ENCODE measurements at regions not wholly inside any gene's neighbourhood (a gene's known extent, or its start where the extent isn't known, plus 50 kb on each side); places are given as distances from the start of the nearest gene placed in this dataset.
A peak's percentile ranks its signal among the peaks of the same experiment; 100 is the strongest.
"Not testable (repeated sequence)": the region's sequence is repeated elsewhere in the genome, so short reads cannot be mapped to it uniquely, and the experiment has no call there.

- DNase-seq (ENCODE audit: low read depth in 4 of 6, low spot score in 6 of 6), result peak in 1 of 6 donors; percentile 3
- Histone ChIP-seq H3K9me3 (ENCODE audit: control insufficient read depth, insufficient read depth, low read length) (no peaks in the 10 kb centered on the region), H3K27ac (ENCODE audit: low read depth, low read length) (no peak overlapping the region), H3K4me1 (ENCODE audit: control insufficient read depth, insufficient read depth, low read length) (no peaks in the 10 kb centered on the region), H3K36me3 (ENCODE audit: control insufficient read depth, insufficient read depth, low read length) (no peaks in the 10 kb centered on the region), H3K4me3 (ENCODE audit: low read depth, low read length) (no peak overlapping the region), H3K27me3 (ENCODE audit: control insufficient read depth, insufficient read depth, low read length) (no peaks in the 10 kb centered on the region)
- no CpG with 5 or more reads among the region's 2 CpGs for whole genome bisulfite sequencing (ENCODE audit: insufficient coverage)
These were observed 1120.7 kb upstream of the ALCAM start for GRCh38 chr3:104245981-104246380.

DNA sequence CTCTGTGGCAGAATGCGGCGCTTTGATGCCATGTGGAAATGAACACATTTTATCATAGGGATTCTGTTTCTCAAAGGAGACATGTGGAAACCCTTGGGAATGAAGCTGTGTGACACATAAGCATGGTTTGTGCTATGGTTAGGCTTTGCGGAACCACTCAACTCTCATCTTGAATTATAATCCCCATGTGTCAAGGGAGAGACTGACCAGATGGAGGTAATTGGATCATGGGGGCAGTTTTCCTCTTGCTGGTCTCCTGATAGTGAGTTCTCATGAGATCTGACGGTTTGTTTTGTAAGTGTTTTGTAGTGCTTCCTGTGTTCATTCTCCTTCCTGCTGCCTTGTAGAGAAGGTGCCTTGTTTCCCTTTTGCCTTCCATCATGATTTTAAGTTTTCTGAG lies 1109.2 kb upstream of the ALCAM start:
- Histone ChIP-seq H3K27me3 (ENCODE audit: control insufficient read depth, insufficient read depth, low read length) (no peaks in the 10 kb centered on the region), H3K4me1 (ENCODE audit: control insufficient read depth, insufficient read depth, low read length) (no peaks in the 10 kb centered on the region), H3K27ac (ENCODE audit: low read depth, low read length) (no peak overlapping the region), H3K9me3 (ENCODE audit: control insufficient read depth, insufficient read depth, low read length) (no peaks in the 10 kb centered on the region), H3K36me3 (ENCODE audit: control insufficient read depth, insufficient read depth, low read length) (no peaks in the 10 kb centered on the region), H3K4me3 (ENCODE audit: low read depth, low read length) (no peak overlapping the region)
- no peak for DNase-seq (ENCODE audit: low read depth in 4 of 6, low spot score in 6 of 6)
- 93% methylated on average over 3 of the region's 4 CpGs for WGBS (ENCODE audit: insufficient coverage)

GRCh38 chr3:104263477-104263876 lies 1103.2 kb upstream of the ALCAM start:
- DNase-seq (ENCODE audit: low read depth in 4 of 6, low spot score in 6 of 6), result no peak
- WGBS (ENCODE audit: insufficient coverage), result no CpG with 5 or more reads among the region's 2 CpGs
- H3K36me3 ChIP-seq (ENCODE audit: control insufficient read depth, insufficient read depth, low read length), result no peaks in the 10 kb centered on the region

GRCh38 chr3:104266219-104266618 lies 1100.5 kb upstream of the ALCAM start:
- H3K9me3 ChIP-seq (ENCODE audit: control insufficient read depth, insufficient read depth, low read length); H3K27me3 ChIP-seq (ENCODE audit: control insufficient read depth, insufficient read depth, low read length); DNase-seq (ENCODE audit: low read depth in 4 of 6, low spot score in 6 of 6); H3K36me3 ChIP-seq (ENCODE audit: control insufficient read depth, insufficient read depth, low read length); H3K27ac ChIP-seq (ENCODE audit: low read depth, low read length); H3K4me3 ChIP-seq (ENCODE audit: low read depth, low read length); H3K4me1 ChIP-seq (ENCODE audit: control insufficient read depth, insufficient read depth, low read length): not testable (repeated sequence)
- WGBS (ENCODE audit: insufficient coverage), result no CpG with 5 or more reads among the region's 1 CpG

More at GRCh38 chr3:104263477-104263876, 1103.2 kb upstream of the ALCAM start:
- Histone ChIP-seq H3K9me3 (ENCODE audit: control insufficient read depth, insufficient read depth, low read length) (no peaks in the 10 kb centered on the region), H3K27me3 (ENCODE audit: control insufficient read depth, insufficient read depth, low read length) (no peaks in the 10 kb centered on the region), H3K27ac (ENCODE audit: low read depth, low read length) (no peak overlapping the region), H3K4me1 (ENCODE audit: control insufficient read depth, insufficient read depth, low read length) (no peaks in the 10 kb centered on the region), H3K4me3 (ENCODE audit: low read depth, low read length) (no peak overlapping the region)

DNA sequence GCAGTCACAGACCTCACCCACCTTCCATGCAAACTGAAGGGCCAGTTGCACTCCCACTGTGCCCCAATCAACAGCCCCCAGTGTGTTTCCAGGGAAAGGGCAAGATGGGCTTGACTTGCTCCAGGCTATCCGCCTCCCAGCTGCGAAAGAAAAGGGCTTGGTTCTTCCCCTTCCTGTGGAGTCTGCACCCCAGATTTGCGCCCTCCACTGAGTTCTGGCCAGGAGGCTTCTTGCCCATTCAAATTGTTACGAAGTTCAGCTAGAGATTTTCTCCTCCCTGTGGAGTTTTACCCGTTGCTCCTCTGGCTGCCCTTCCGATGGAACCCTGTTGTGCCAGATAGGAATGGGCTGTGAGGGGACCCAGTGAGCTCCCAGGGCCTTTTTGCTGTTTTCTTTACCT lies 1096.9 kb upstream of the ALCAM start:
- Histone ChIP-seq H3K36me3 (ENCODE audit: control insufficient read depth, insufficient read depth, low read length) (no peaks in the 10 kb centered on the region), H3K4me3 (ENCODE audit: low read depth, low read length) (no peak overlapping the region), H3K9me3 (ENCODE audit: control insufficient read depth, insufficient read depth, low read length) (peaks cover 2% of the 10 kb centered on the region), H3K4me1 (ENCODE audit: control insufficient read depth, insufficient read depth, low read length) (no peaks in the 10 kb centered on the region), H3K27ac (ENCODE audit: low read depth, low read length) (no peak overlapping the region), H3K27me3 (ENCODE audit: control insufficient read depth, insufficient read depth, low read length) (no peaks in the 10 kb centered on the region)
- 98% methylated on average over 4 of the region's 6 CpGs for WGBS (ENCODE audit: insufficient coverage)
- DNase-seq (ENCODE audit: low read depth in 4 of 6, low spot score in 6 of 6), result no peak

DNA sequence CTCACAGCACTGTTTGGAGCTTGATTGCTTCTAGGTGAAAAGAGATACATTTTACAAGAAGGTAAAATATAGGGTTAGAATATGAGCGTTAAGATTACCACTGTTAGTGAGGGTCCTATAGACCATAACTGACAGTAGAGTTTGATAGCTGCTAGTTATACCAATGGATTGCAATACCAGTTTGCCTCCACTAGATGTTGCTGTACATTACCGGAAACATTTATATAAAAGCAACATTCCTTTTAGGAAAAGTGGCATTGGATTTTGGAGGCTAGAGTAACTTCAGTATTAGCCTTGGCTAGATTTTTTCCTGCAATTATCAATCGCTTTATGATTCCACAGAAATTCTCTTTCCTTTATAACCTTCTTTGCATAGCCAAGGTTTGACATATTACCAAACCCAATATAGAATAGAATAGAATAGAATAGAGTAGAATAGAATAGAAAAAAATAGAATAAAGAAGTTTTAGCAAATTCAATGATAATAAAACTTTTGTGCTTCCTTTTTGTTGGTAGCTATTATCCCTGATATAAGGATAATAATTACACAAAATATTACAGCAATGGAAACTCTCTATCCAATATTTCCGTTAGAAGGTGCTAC lies 1093.6 kb upstream of the ALCAM start:
- Histone ChIP-seq H3K27me3 (ENCODE audit: control insufficient read depth, insufficient read depth, low read length) (no peaks in the 10 kb centered on the region), H3K9me3 (ENCODE audit: control insufficient read depth, insufficient read depth, low read length) (peaks cover 16% of the 10 kb centered on the region), H3K27ac (ENCODE audit: low read depth, low read length) (no peak overlapping the region), H3K36me3 (ENCODE audit: control insufficient read depth, insufficient read depth, low read length) (no peaks in the 10 kb centered on the region), H3K4me3 (ENCODE audit: low read depth, low read length) (no peak overlapping the region), H3K4me1 (ENCODE audit: control insufficient read depth, insufficient read depth, low read length) (no peaks in the 10 kb centered on the region)
- DNase-seq (ENCODE audit: low read depth in 4 of 6, low spot score in 6 of 6), result peak in 2 of 6 donors; percentile 34 to 60
- WGBS (ENCODE audit: insufficient coverage), result no CpG with 5 or more reads among the region's 4 CpGs

GRCh38 chr3:104275199-104275598 lies 1091.5 kb upstream of the ALCAM start:
- no peak for DNase-seq (ENCODE audit: low read depth in 4 of 6, low spot score in 6 of 6)
- no peak overlapping the region for H3K4me3 ChIP-seq (ENCODE audit: low read depth, low read length)
- no peak overlapping the region for H3K27ac ChIP-seq (ENCODE audit: low read depth, low read length)
- no peaks in the 10 kb centered on the region for H3K27me3 ChIP-seq (ENCODE audit: control insufficient read depth, insufficient read depth, low read length)
- no peaks in the 10 kb centered on the region for H3K4me1 ChIP-seq (ENCODE audit: control insufficient read depth, insufficient read depth, low read length)
- H3K9me3 ChIP-seq (ENCODE audit: control insufficient read depth, insufficient read depth, low read length), result peaks cover 16% of the 10 kb centered on the region
- H3K36me3 ChIP-seq (ENCODE audit: control insufficient read depth, insufficient read depth, low read length), result no peaks in the 10 kb centered on the region

DNA sequence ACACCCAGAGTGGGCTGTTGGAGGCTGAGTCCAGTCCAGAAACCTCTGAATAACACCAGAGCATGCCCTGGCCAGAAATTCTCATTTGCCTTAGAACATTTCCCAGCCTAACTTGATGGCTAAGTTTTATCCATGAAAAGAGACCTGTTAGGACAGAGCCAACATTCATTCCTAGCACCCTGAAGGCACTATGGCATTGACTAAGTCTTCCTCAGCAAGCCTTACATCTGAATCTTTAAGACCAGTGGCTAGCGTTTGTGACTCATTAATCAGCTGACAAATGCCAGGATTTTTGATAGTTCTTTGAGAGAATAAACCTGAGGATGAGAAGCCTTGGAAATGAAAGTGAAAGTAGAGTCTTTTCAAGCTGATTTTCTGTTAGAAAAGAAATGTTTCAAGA lies 1087.1 kb upstream of the ALCAM start:
- no peak overlapping the region for H3K27ac ChIP-seq (ENCODE audit: low read depth, low read length)
- no peaks in the 10 kb centered on the region for H3K27me3 ChIP-seq (ENCODE audit: control insufficient read depth, insufficient read depth, low read length)
- DNase-seq (ENCODE audit: low read depth in 4 of 6, low spot score in 6 of 6), result no peak
- WGBS (ENCODE audit: insufficient coverage), result 83% methylated on average over 1 of the region's 1 CpG
- peaks cover 15% of the 10 kb centered on the region for H3K9me3 ChIP-seq (ENCODE audit: control insufficient read depth, insufficient read depth, low read length)
- H3K4me3 ChIP-seq (ENCODE audit: low read depth, low read length), result no peak overlapping the region
- H3K36me3 ChIP-seq (ENCODE audit: control insufficient read depth, insufficient read depth, low read length), result no peaks in the 10 kb centered on the region
- no peaks in the 10 kb centered on the region for H3K4me1 ChIP-seq (ENCODE audit: control insufficient read depth, insufficient read depth, low read length)

- no peaks in the 10 kb centered on the region for H3K36me3 ChIP-seq (ENCODE audit: control insufficient read depth, insufficient read depth, low read length)
- DNase-seq (ENCODE audit: low read depth in 4 of 6, low spot score in 6 of 6), result no peak
- H3K9me3 ChIP-seq (ENCODE audit: control insufficient read depth, insufficient read depth, low read length), result peaks cover 3% of the 10 kb centered on the region
- no peaks in the 10 kb centered on the region for H3K27me3 ChIP-seq (ENCODE audit: control insufficient read depth, insufficient read depth, low read length)
- H3K4me3 ChIP-seq (ENCODE audit: low read depth, low read length), result no peak overlapping the region
- H3K4me1 ChIP-seq (ENCODE audit: control insufficient read depth, insufficient read depth, low read length), result no peaks in the 10 kb centered on the region
- H3K27ac ChIP-seq (ENCODE audit: low read depth, low read length), result no peak overlapping the region
- 95% methylated on average over 3 of the region's 3 CpGs for WGBS (ENCODE audit: insufficient coverage)
These were observed 1085.0 kb upstream of the ALCAM start for GRCh38 chr3:104281713-104282112.

DNA sequence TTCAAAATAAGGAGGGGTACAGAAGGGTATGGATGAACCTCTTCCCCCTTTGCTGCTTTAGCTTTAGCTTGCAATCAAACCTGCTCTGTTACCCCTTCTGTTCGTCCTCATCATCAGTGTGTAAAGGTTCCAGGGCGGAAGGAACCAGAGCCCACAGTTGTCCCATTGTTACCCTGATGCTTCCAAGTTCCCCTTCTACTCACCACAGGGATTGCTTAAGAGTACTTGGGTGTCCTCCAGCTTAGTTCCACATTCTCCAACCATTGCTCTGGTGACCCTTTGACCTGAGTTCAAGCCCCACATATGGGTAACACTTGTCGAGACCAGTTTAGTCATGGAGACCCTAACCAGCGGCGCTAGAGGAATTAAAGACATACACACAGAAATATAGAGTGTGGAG lies 1080.1 kb upstream of the ALCAM start:
- no peaks in the 10 kb centered on the region for H3K4me1 ChIP-seq (ENCODE audit: control insufficient read depth, insufficient read depth, low read length)
- no peak overlapping the region for H3K4me3 ChIP-seq (ENCODE audit: low read depth, low read length)
- H3K27ac ChIP-seq (ENCODE audit: low read depth, low read length), result no peak overlapping the region
- no peaks in the 10 kb centered on the region for H3K36me3 ChIP-seq (ENCODE audit: control insufficient read depth, insufficient read depth, low read length)
- no peak for DNase-seq (ENCODE audit: low read depth in 4 of 6, low spot score in 6 of 6)
- WGBS (ENCODE audit: insufficient coverage), result 94% methylated on average over 2 of the region's 5 CpGs
- no peaks in the 10 kb centered on the region for H3K9me3 ChIP-seq (ENCODE audit: control insufficient read depth, insufficient read depth, low read length)
- no peaks in the 10 kb centered on the region for H3K27me3 ChIP-seq (ENCODE audit: control insufficient read depth, insufficient read depth, low read length)
